ENCODE measurements at regions not wholly inside any gene's neighbourhood (a gene's known extent, or its start where the extent isn't known, plus 50 kb on each side); places are given as distances from the start of the nearest gene placed in this dataset.

DNA sequence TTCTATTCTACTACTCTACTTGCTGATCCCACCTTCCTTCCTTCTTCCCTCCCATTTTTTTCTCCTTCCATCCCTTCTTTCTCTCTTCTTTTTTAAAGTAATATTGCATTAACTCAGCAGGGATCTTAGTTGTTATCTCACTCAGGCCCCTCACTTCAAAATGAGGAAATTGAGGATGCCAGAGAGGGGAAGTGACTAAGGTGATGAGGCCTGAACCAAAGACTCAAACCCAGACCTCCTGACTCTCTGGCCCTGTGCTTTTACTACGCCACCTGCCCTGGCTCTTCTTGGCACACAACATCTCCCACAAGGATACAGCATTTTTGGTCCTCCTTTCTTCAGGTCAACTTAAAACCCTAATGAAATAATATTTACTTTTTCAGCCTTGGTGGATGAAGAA lies 151.7 kb upstream of the ZNF648 start:
- TF ChIP-seq, protein P1, sequence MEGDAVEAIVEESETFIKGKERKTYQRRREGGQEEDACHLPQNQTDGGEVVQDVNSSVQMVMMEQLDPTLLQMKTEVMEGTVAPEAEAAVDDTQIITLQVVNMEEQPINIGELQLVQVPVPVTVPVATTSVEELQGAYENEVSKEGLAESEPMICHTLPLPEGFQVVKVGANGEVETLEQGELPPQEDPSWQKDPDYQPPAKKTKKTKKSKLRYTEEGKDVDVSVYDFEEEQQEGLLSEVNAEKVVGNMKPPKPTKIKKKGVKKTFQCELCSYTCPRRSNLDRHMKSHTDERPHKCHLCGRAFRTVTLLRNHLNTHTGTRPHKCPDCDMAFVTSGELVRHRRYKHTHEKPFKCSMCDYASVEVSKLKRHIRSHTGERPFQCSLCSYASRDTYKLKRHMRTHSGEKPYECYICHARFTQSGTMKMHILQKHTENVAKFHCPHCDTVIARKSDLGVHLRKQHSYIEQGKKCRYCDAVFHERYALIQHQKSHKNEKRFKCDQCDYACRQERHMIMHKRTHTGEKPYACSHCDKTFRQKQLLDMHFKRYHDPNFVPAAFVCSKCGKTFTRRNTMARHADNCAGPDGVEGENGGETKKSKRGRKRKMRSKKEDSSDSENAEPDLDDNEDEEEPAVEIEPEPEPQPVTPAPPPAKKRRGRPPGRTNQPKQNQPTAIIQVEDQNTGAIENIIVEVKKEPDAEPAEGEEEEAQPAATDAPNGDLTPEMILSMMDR (IDR thresholded peaks at IDR 0.05), result no peak
- no peak for TF ChIP-seq POLR2A (IDR thresholded peaks at IDR 0.05)
